SU-DHL-6 (cell line): ENCODE measurements at regions not wholly inside any gene's neighbourhood (a gene's known extent, or its start where the extent isn't known, plus 50 kb on each side); places are given as distances from the start of the nearest gene placed in this dataset.
"Not testable (repeated sequence)": the region's sequence is repeated elsewhere in the genome, so short reads cannot be mapped to it uniquely, and the experiment has no call there.

Source experiments
- H2AFZ ChIP-seq: fragments of 200-600 bp; sonication (generic); 2 replicates; pipeline ENCODE4 v1.6.1; 2014; ENCODE audit warnings: low read depth, mild to moderate bottlenecking, moderate library complexity, mixed read lengths, antibody characterized with exemption, low read length; ENCODE audit not compliant: severe bottlenecking
- H3F3A ChIP-seq: fragments of 200-600 bp; shearing (Covaris generic); 2 replicates; pipeline ENCODE4 v1.6.0; 2016; ENCODE audit warnings: antibody characterized with exemption, mild to moderate bottlenecking; ENCODE audit not compliant: insufficient read depth
- H3K27ac ChIP-seq: fragments of 200-600 bp; sonication (generic); 2 replicates; pipeline ENCODE4 v1.5.1; 2016; ENCODE audit warnings: low read depth, mild to moderate bottlenecking, low read length, moderate library complexity, mixed read lengths
- H3K27me3 ChIP-seq: fragments of 200-600 bp; sonication (generic), shearing (Covaris generic); 2 replicates; pipeline ENCODE4 v1.6.0; 2014; ENCODE audit warnings: mild to moderate bottlenecking, low read length
- H3K36me3 ChIP-seq: fragments of 200-600 bp; sonication (generic); 2 replicates; pipeline ENCODE4 v1.6.1; 2014; ENCODE audit warnings: mild to moderate bottlenecking, low read length, mixed read lengths
- H3K4me2 ChIP-seq: fragments of 300-600, 200-600 bp; shearing (Covaris generic), sonication (generic); 2 replicates; pipeline ENCODE4 v1.6.0; 2014; ENCODE audit warnings: low read length, low read depth, mild to moderate bottlenecking; ENCODE audit not compliant: poor library complexity, severe bottlenecking
- H3K4me3 ChIP-seq: fragments of 200-600 bp; sonication (generic); 2 replicates; pipeline ENCODE4 v1.5.1; 2014; ENCODE audit warnings: antibody characterized with exemption, low read length, mild to moderate bottlenecking, mixed read lengths; ENCODE audit not compliant: insufficient read depth, poor library complexity, severe bottlenecking
- H3K79me2 ChIP-seq: fragments of 200-600 bp; sonication (generic); 2 replicates; pipeline ENCODE4 v1.6.1; 2014; ENCODE audit warnings: mild to moderate bottlenecking, low read length, moderate library complexity; ENCODE audit not compliant: insufficient read depth
- H3K9ac ChIP-seq: fragments of 200-600 bp; sonication (generic); 2 replicates; pipeline ENCODE4 v1.7.0; 2014; ENCODE audit warnings: mild to moderate bottlenecking, low read length
- H3K9me2 ChIP-seq: fragments of 200-600 bp; sonication (generic); replicated peaks from 2 replicates; pipeline ENCODE4 v1.6.1; 2014; ENCODE audit warnings: low read length; ENCODE audit not compliant: insufficient read depth
- H3K9me3 ChIP-seq: fragments of 200-600 bp; sonication (generic); 2 replicates; pipeline ENCODE4 v1.6.1; 2014; ENCODE audit warnings: low read length, mixed read lengths; ENCODE audit not compliant: insufficient read depth
- H4K20me1 ChIP-seq: fragments of 200-600 bp; sonication (generic); 2 replicates; pipeline ENCODE4 v1.6.1; 2014; ENCODE audit warnings: low read depth, mild to moderate bottlenecking, antibody characterized with exemption, low read length, moderate library complexity, mixed read lengths
- CTCF ChIP-seq: fragments of 200-600 bp; sonication (generic); IDR thresholded peaks from one replicate; pipeline ENCODE4 v1.5.1; 2017; ENCODE audit warnings: antibody characterized with exemption, mild to moderate bottlenecking, low read length, moderate library complexity; ENCODE audit not compliant: insufficient read depth, poor library complexity, severe bottlenecking
- EZH2phosphoT487 ChIP-seq: fragments of 200-600 bp; sonication (generic), shearing (Covaris generic); conservative IDR thresholded peaks from 2 replicates; pipeline ENCODE4 v1.6.1; 2018; ENCODE audit warnings: mild to moderate bottlenecking, antibody characterized with exemption, low read length, moderate library complexity, mixed read lengths

- H4K20me1 ChIP-seq, result no peaks in the 10 kb centered on the region
- H3K9me3 ChIP-seq, result no peaks in the 10 kb centered on the region
- H3K9ac ChIP-seq, result no peak overlapping the region
- no peak overlapping the region for H3K4me2 ChIP-seq
- no peaks in the 10 kb centered on the region for H3K9me2 ChIP-seq
- no peak overlapping the region for H3K27ac ChIP-seq
- H3K79me2 ChIP-seq, result no peaks in the 10 kb centered on the region
- no peaks in the 10 kb centered on the region for H3F3A ChIP-seq
- TF ChIP-seq CTCF (no peak), EZH2phosphoT487 (no peak)
- no peak overlapping the region for H2AFZ ChIP-seq
- no peaks in the 10 kb centered on the region for H3K36me3 ChIP-seq
- no peak overlapping the region for H3K4me3 ChIP-seq
- H3K27me3 ChIP-seq, result no peaks in the 10 kb centered on the region
Observed at GRCh38 chr10:35986756-35987502, 344.8 kb upstream of the FZD8 start.

DNA sequence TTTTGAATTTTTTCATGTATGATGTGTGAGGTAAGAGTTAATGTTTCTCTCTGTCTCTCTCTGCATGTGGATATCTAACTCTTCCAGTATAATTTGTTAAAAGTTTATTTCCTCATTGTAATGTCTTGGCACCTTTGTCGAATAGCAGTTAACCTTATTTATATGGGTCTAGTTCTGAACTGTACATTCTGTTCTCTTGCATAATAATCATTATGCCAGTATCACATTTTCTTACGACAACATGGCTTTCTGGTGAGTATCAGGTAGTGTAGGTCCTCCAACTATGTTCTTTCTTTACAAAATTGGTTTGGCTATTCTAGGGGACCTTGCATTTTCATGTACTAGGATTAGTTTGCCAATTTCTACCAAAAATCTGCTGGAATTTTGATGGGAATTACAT lies 337.0 kb upstream of the FZD8 start:
- H3K9me2 ChIP-seq, result no peaks in the 10 kb centered on the region
- no peak overlapping the region for H3K27ac ChIP-seq
- H3K9ac ChIP-seq, result no peak overlapping the region
- H3K4me2 ChIP-seq, result no peak overlapping the region
- H4K20me1 ChIP-seq, result no peaks in the 10 kb centered on the region
- no peaks in the 10 kb centered on the region for H3F3A ChIP-seq
- no peaks in the 10 kb centered on the region for H3K36me3 ChIP-seq
- no peak overlapping the region for H2AFZ ChIP-seq
- TF ChIP-seq EZH2phosphoT487 (no peak), CTCF (no peak)
- H3K27me3 ChIP-seq, result no peaks in the 10 kb centered on the region
- H3K9me3 ChIP-seq, result no peaks in the 10 kb centered on the region
- H3K4me3 ChIP-seq, result no peak overlapping the region
- H3K79me2 ChIP-seq, result no peaks in the 10 kb centered on the region

- not testable (repeated sequence) for H3K79me2 ChIP-seq, H3K4me2 ChIP-seq, H3K36me3 ChIP-seq, H3K4me3 ChIP-seq, H4K20me1 ChIP-seq, H2AFZ ChIP-seq, H3K27ac ChIP-seq, H3K27me3 ChIP-seq, H3K9ac ChIP-seq, H3K9me2 ChIP-seq, H3F3A ChIP-seq, H3K9me3 ChIP-seq
Observed at GRCh38 chr10:35973912-35974591, 332.0 kb upstream of the FZD8 start.

- Histone ChIP-seq H3K9me2 (no peaks in the 10 kb centered on the region), H3K4me3 (no peak overlapping the region), H3K79me2 (no peaks in the 10 kb centered on the region), H3K9ac (no peak overlapping the region), H3F3A (no peaks in the 10 kb centered on the region), H2AFZ (no peak overlapping the region), H3K4me2 (no peak overlapping the region), H3K9me3 (no peaks in the 10 kb centered on the region), H4K20me1 (no peaks in the 10 kb centered on the region), H3K27me3 (no peaks in the 10 kb centered on the region), H3K36me3 (no peaks in the 10 kb centered on the region), H3K27ac (no peak overlapping the region)
- TF ChIP-seq EZH2phosphoT487 (no peak), CTCF (no peak)
Observed at GRCh38 chr10:35972275-35972674, 330.2 kb upstream of the FZD8 start.
